Loucy (cell line): ENCODE measurements at regions not wholly inside any gene's neighbourhood (a gene's known extent, or its start where the extent isn't known, plus 50 kb on each side); places are given as distances from the start of the nearest gene placed in this dataset.

Experiments
- H2AFZ ChIP-seq: fragments of 200-600 bp; sonication (generic); 2 replicates; pipeline ENCODE4 v1.6.0; 2016; ENCODE audit warnings: antibody characterized with exemption, mild to moderate bottlenecking, low read length, moderate library complexity
- H3F3A ChIP-seq: fragments of 200-600 bp; 2 replicates; pipeline ENCODE4 v1.6.0; 2016; ENCODE audit warnings: antibody characterized with exemption, low read depth, mild to moderate bottlenecking
- H3K27me3 ChIP-seq: fragments of 200-600 bp; sonication (generic); 2 replicates; pipeline ENCODE4 v1.6.1; 2014; ENCODE audit warnings: low read length, mild to moderate bottlenecking; ENCODE audit not compliant: insufficient read depth, poor library complexity, severe bottlenecking
- H3K36me3 ChIP-seq: fragments of 200-600 bp; sonication (generic); 2 replicates; pipeline ENCODE4 v1.6.1; 2016; ENCODE audit warnings: low read length; ENCODE audit not compliant: insufficient read depth
- H3K4me1 ChIP-seq: fragments of 200-600 bp; sonication (generic); 2 replicates; pipeline ENCODE4 v1.5.1; 2014; ENCODE audit warnings: low read length, mild to moderate bottlenecking; ENCODE audit not compliant: insufficient read depth, poor library complexity, severe bottlenecking
- H3K4me2 ChIP-seq: fragments of 200-600 bp; sonication (generic); 2 replicates; pipeline ENCODE4 v1.6.0; 2014; ENCODE audit warnings: antibody characterized with exemption, low read length, low read depth, mild to moderate bottlenecking; ENCODE audit not compliant: poor library complexity, severe bottlenecking
- H3K4me3 ChIP-seq: fragments of 200-600 bp; sonication (generic); 2 replicates; pipeline ENCODE4 v1.5.1; 2014; ENCODE audit warnings: low read length, mild to moderate bottlenecking, mixed read lengths; ENCODE audit not compliant: poor library complexity, severe bottlenecking
- H3K79me2 ChIP-seq: fragments of 200-600 bp; sonication (generic); 2 replicates; pipeline ENCODE4 v1.6.1; 2014; ENCODE audit warnings: low read length; ENCODE audit not compliant: insufficient read depth
- H3K9ac ChIP-seq: fragments of 200-600 bp; sonication (generic); 2 replicates; pipeline ENCODE4 v1.6.0; 2014; ENCODE audit warnings: mild to moderate bottlenecking, low read depth, low read length, moderate library complexity; ENCODE audit not compliant: poor library complexity, severe bottlenecking
- H3K9me2 ChIP-seq: fragments of 200-600 bp; sonication (generic); replicated peaks from 2 replicates; pipeline ENCODE4 v1.6.1; 2016; ENCODE audit warnings: low read depth, low read length, mixed read lengths
- H3K9me3 ChIP-seq: fragments of 200-600 bp; sonication (generic); 2 replicates; pipeline ENCODE4 v1.6.1; 2014; ENCODE audit warnings: mild to moderate bottlenecking, antibody characterized with exemption, low read length, low read depth; ENCODE audit not compliant: insufficient read depth
- H4K20me1 ChIP-seq: fragments of 200-600 bp; sonication (generic); 2 replicates; pipeline ENCODE4 v1.6.0; 2014; ENCODE audit warnings: antibody characterized with exemption, low read length, mild to moderate bottlenecking; ENCODE audit not compliant: insufficient read depth, poor library complexity, severe bottlenecking
- CTCF ChIP-seq: fragments of 200-600 bp; sonication (generic); conservative IDR thresholded peaks from 2 replicates; pipeline ENCODE4 v1.5.1; 2014; ENCODE audit warnings: mild to moderate bottlenecking, antibody characterized with exemption, low read length
- EZH2phosphoT487 ChIP-seq: fragments of 200-600 bp; IDR thresholded peaks from 2 replicates; pipeline ENCODE4 v1.6.1; 2018; ENCODE audit warnings: antibody characterized with exemption, mild to moderate bottlenecking, moderate library complexity, borderline replicate concordance

- no peaks in the 10 kb centered on the region for H3K79me2 ChIP-seq
- H3K9ac ChIP-seq = no peak overlapping the region
- no peak overlapping the region for H3K4me3 ChIP-seq
- no peaks in the 10 kb centered on the region for H3K27me3 ChIP-seq
- no peaks in the 10 kb centered on the region for H3K9me3 ChIP-seq
- no peak for TF ChIP-seq EZH2phosphoT487
- no peak for TF ChIP-seq CTCF
- H3F3A ChIP-seq = no peaks in the 10 kb centered on the region
- no peaks in the 10 kb centered on the region for H4K20me1 ChIP-seq
- no peaks in the 10 kb centered on the region for H3K4me1 ChIP-seq
- H2AFZ ChIP-seq = no peak overlapping the region
- no peak overlapping the region for H3K4me2 ChIP-seq
- no peaks in the 10 kb centered on the region for H3K36me3 ChIP-seq
- H3K9me2 ChIP-seq = no peaks in the 10 kb centered on the region
Observed at GRCh38 chr3:176479248-176479647, 718.0 kb downstream of the TBL1XR1 start.

GRCh38 chr3:176469694-176470205 lies 727.5 kb downstream of the TBL1XR1 start:
- Histone ChIP-seq H3K9me3 (no peaks in the 10 kb centered on the region), H3K36me3 (no peaks in the 10 kb centered on the region), H4K20me1 (no peaks in the 10 kb centered on the region), H3K9ac (no peak overlapping the region), H2AFZ (no peak overlapping the region), H3K27me3 (no peaks in the 10 kb centered on the region), H3K4me3 (no peak overlapping the region), H3F3A (no peaks in the 10 kb centered on the region), H3K4me1 (no peaks in the 10 kb centered on the region), H3K9me2 (no peaks in the 10 kb centered on the region), H3K4me2 (no peak overlapping the region), H3K79me2 (no peaks in the 10 kb centered on the region)
- no peak for TF ChIP-seq CTCF
- TF ChIP-seq EZH2phosphoT487 = no peak

GRCh38 chr3:176463610-176464009 lies 733.7 kb downstream of the TBL1XR1 start:
- H3F3A ChIP-seq = no peaks in the 10 kb centered on the region

More at GRCh38 chr3:176463610-176464009, 733.7 kb downstream of the TBL1XR1 start:
- Histone ChIP-seq H2AFZ (no peak overlapping the region), H3K79me2 (no peaks in the 10 kb centered on the region), H4K20me1 (no peaks in the 10 kb centered on the region), H3K27me3 (no peaks in the 10 kb centered on the region), H3K9me3 (no peaks in the 10 kb centered on the region), H3K4me2 (no peak overlapping the region), H3K4me3 (no peak overlapping the region), H3K9me2 (no peaks in the 10 kb centered on the region), H3K4me1 (no peaks in the 10 kb centered on the region), H3K36me3 (no peaks in the 10 kb centered on the region), H3K9ac (no peak overlapping the region)
- TF ChIP-seq CTCF (no peak), EZH2phosphoT487 (no peak)
